ENCODE measurements at regions not wholly inside any gene's neighbourhood (a gene's known extent, or its start where the extent isn't known, plus 50 kb on each side); places are given as distances from the start of the nearest gene placed in this dataset.
"Not testable (repeated sequence)": the region's sequence is repeated elsewhere in the genome, so short reads cannot be mapped to it uniquely, and the experiment has no call there.

- DNase-seq (ENCODE audit: low read depth, low spot score): no peak
These were observed 148.9 kb upstream of the LSM14A start for GRCh38 chr19:34023381-34023780.

DNA sequence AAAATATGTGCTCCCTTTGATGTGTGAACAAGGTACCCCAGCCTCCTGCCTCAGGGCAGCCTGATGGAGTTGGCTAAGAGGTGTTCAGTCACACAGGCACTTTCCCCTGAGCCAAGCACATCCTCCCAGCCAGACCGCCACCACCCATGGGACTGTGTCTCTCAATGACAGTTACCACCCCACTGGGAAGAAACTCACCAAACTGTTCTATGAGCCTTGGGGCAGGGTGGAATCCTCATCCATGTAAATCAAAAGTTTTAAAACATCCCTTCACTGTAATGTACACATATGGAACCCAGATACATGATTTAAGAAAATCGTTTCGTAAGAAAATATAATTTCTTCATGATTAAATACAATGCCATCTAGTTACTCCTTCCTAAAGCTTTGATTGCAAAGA is 138.4 kb upstream of the LSM14A start:
- no peak for DNase-seq (ENCODE audit: low read depth, low spot score)

- DNase-seq (ENCODE audit: low read depth, low spot score): no peak
These were observed 137.9 kb upstream of the LSM14A start for GRCh38 chr19:34034318-34034846.

GRCh38 chr19:34041925-34042521 is 130.3 kb upstream of the LSM14A start:
- peak; percentile 60 for DNase-seq (ENCODE audit: low read depth, low spot score)

DNA sequence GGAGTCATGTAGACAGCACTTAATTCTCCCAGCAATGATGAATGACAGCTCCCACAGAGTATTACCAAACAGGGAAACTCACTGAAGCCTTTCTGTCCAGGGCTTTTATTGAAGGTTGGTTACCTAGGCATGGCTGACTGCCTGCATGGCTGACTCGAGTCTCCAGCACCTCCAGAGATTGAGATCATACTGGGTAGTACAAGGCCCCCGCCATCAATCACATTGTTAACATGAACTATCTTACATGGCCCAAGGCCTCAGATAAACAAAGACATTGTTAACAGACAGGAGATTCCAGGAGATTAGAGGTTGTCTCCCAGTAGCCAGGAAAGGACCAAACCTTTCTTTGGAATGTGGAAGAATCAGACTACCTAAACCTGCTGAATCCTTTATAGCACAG is 128.3 kb upstream of the LSM14A start:
- no peak for DNase-seq (ENCODE audit: low read depth, low spot score)

- no peak for DNase-seq (ENCODE audit: low read depth, low spot score)
These were observed 122.4 kb upstream of the LSM14A start for GRCh38 chr19:34049944-34050343.

DNA sequence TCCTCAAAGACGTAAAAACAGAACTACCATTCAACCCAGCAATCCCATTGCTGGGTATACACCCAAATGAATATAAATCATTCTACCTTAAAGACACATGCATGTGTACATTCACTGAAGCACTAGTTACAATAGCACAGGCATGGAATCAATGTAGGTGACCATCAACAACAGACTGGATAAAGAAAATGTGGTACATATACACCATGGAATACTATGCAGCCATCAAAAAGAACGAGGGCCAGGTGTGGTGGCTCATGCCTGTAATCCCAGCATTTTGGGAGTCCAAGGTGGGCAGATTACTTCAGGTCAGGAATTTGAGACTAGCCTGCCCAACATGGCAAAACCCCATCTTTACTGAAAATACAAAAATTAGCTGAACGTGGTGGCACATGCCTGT is 121.9 kb upstream of the LSM14A start:
- not testable (repeated sequence) for DNase-seq (ENCODE audit: low read depth, low spot score)

DNA sequence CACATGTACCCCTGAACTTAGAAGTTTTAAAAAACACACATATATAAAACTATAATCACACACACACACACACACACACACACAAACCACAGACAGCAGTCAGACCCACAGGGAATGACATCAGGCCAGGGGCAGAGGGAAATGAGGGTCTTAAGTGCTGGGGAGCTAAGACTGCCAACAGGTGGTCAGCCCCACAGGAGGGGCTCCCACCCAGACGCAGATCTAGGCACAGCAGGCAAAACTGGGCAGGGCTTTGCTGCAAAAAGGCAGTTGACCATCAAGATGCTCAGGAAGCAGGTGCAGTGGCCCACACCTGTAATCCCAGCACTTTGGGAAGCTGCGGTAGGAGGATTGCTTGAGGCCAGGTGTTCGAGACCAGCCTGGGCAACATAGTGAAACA is 121.0 kb upstream of the LSM14A start:
- DNase-seq (ENCODE audit: low read depth, low spot score): no peak

GRCh38 chr19:34057155-34057554 is 115.1 kb upstream of the LSM14A start:
- DNase-seq (ENCODE audit: low read depth, low spot score): no peak

DNA sequence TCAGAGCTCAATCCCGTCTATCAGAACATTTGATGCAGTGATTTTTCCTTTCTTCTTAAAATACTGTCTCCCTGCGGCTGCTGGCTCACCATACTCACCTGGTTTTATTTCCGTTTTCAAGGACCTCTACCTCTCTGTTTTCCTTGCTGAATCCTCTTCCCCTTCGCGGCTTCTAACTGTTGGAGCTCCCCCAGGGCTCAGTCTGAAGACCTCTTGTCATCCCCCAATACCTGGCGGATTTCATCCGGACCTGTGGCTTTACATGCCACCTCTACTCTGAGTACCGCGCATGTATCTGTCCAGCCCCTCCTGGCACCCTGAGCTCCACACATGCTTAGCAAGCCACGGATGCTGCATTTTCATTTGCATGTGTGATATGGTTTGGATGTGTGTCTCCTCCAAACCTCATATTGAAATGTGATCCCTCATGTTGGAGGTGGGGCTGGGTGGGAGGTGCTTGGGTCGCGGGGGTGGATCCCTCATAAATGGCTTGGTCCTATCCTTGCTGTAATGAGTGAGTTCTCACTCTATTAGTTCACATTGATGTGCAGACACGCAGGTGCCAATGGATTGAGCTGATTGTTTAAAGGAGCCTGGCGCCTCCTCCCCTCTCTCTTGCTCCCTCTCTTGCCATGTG is 106.2 kb upstream of the LSM14A start:
- DNase-seq (ENCODE audit: low read depth, low spot score): no peak

DNA sequence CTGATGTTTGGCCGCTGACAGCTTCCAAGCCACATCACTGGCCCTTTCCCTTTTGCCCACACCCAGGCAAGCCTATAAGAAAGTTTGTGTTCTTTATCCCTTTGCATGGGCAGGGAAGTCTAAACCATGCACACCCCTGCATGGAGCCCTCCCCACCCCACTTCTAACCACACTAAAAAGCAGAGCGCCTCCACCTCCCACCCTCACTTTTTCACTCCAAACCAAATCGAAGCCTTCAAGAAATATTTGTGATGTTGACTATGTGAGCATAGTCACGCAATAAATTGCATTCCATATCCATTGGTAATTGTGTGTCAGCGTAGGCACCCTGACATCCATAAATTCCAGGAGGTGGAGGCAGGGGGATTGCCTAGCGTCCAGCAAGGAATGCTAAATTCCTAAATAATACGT is 104.4 kb upstream of the LSM14A start:
- DNase-seq (ENCODE audit: low read depth, low spot score): no peak

DNA sequence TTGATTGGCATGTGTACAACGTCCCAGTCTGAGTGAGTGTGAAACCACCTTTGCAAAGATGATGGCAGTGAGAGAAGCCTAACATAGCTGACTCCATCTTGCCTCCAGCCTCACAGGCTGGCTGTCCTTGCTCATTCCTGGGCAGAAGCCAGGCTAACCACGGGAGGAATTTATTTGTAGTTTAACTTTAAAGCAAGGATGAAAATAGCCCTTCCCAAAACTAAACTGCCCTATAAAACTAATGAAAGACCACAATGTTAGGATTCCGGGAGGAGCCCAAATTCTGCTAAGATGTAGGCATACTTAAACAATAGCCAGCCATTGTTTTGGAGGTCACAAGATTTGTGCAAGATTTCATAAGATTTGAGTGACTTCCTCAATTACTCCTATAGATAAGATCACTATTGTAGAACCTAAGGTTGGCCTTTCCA is 96.6 kb upstream of the LSM14A start:
- DNase-seq (ENCODE audit: low read depth, low spot score): no peak

DNA sequence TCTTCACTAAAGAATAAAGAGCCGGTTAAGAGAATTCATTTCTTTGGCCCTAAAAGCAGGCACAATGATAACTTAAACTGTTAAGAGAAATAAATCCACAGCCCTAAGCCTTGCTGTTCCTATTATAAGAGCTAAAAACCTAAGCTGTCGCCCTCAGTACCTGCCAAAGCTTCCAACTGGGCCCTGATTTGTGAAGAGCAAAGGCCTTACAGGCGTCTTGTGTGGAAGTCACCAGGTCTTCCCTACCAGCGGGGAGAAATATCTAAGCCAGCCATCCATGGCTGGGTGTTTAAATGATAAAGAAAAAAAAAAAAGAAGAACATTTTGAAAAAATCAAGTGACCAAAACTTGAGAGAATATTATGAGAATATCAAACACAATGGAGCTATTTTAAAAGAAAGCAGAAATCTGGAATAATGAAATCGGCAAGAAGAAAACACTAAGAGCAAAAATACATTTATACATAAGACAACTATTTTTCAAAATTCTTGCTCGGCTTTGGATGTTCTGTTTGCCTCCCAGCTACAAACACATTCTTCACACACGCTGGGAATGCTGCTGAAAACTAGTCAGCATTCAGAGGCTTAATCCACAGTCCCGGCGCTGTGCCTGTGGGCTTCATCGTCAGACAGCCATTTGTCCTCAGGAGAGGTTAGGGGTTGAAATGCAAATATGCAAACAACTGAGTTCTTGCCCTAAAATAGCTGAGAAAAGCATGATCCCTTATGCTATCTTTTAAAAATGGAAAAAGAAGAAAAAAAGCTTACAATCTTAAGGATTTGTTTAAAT is 89.8 kb upstream of the LSM14A start:
- no peak for DNase-seq (ENCODE audit: low read depth, low spot score)

DNA sequence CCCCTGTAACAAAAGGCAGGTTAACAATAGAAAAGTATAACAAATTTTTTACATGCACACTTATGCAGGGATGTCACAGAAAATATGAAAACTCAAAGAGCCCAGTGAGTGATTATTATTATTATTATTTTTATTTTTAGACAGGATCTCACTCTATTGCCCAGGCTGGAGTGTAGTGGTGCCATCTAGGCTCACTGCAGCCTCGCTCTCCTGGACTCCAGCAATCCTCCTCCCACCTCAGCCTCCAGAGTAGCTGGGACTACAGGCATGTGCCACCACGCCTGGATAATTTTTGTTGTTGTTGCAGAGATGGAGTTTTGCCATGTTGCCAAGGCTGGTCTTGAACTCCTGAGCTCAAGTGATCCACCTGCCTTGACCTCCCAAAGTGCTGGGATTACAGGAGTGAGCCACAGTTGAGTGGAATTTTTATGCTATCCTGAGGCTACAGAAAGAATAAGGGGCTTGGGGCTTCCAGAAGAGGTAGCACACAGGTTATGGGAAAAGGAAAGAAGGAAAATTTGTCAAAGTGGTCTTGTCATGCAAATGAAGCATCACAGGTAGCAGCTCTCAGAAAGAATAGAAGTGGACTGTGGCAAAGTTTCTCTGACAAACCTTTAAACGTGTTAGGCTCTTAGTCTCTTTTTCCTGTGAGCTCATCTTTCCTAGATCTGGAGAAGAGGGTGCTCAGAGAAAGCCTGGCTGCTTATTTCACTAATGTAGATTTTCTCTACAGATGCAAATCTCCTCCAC is 87.7 kb upstream of the LSM14A start:
- DNase-seq (ENCODE audit: low read depth, low spot score): no peak

GRCh38 chr19:34085336-34085735 is 87.0 kb upstream of the LSM14A start:
- no peak for DNase-seq (ENCODE audit: low read depth, low spot score)

- no peak for DNase-seq (ENCODE audit: low read depth, low spot score)
These were observed 84.0 kb upstream of the LSM14A start for GRCh38 chr19:34088292-34088691.

GRCh38 chr19:34089566-34089965 is 82.7 kb upstream of the LSM14A start:
- DNase-seq (ENCODE audit: low read depth, low spot score): no peak

- no peak for DNase-seq (ENCODE audit: low read depth, low spot score)
These were observed 77.3 kb upstream of the LSM14A start for GRCh38 chr19:34094960-34095359.

DNA sequence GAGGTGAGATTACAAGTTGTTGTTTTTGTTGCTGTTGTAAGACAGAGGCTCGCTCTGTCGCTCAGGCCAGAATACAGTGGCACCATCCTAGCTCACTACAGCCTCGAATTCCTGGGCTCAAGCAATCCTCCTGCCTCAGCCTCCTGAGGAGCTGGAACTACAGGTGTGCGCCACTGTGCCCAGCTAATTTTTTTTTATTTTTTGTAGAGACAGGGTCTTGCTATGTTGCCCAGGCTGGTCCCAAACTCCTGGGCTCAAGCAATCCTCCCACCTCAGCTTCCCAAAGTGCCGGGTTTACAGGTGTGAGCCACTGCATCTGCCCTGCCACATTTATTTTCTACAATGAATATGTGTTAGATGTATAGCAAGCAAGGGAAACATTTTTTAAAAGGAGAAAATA is 76.9 kb upstream of the LSM14A start:
- DNase-seq (ENCODE audit: low read depth, low spot score): not testable (repeated sequence)

- no peak for DNase-seq (ENCODE audit: low read depth, low spot score)
These were observed 76.0 kb upstream of the LSM14A start for GRCh38 chr19:34096020-34096915.

- no peak for DNase-seq (ENCODE audit: low read depth, low spot score)
These were observed 68.2 kb upstream of the LSM14A start for GRCh38 chr19:34104096-34104495.

Data from activated CD4-positive, CD25-positive, alpha-beta regulatory T cell treated with anti-CD3 and anti-CD28 coated beads, Interleukin-2, amount 50 U/mL, for 16 hours (primary cell).